Embryonic facial prominence (tissue), 1 donor: ENCODE measurements at regions not wholly inside any gene's neighbourhood (a gene's known extent, or its start where the extent isn't known, plus 50 kb on each side); places are given as distances from the start of the nearest gene placed in this dataset.

Experiments
- DNase-seq: peaks from one replicate; pipeline ENCODE4 v3.0.0-alpha.2; 2016; ENCODE audit errors: extremely low spot score

- DNase-seq = no peak
Observed at GRCh38 chr2:215691346-215691745, 255.5 kb upstream of the FN1 start.

DNA sequence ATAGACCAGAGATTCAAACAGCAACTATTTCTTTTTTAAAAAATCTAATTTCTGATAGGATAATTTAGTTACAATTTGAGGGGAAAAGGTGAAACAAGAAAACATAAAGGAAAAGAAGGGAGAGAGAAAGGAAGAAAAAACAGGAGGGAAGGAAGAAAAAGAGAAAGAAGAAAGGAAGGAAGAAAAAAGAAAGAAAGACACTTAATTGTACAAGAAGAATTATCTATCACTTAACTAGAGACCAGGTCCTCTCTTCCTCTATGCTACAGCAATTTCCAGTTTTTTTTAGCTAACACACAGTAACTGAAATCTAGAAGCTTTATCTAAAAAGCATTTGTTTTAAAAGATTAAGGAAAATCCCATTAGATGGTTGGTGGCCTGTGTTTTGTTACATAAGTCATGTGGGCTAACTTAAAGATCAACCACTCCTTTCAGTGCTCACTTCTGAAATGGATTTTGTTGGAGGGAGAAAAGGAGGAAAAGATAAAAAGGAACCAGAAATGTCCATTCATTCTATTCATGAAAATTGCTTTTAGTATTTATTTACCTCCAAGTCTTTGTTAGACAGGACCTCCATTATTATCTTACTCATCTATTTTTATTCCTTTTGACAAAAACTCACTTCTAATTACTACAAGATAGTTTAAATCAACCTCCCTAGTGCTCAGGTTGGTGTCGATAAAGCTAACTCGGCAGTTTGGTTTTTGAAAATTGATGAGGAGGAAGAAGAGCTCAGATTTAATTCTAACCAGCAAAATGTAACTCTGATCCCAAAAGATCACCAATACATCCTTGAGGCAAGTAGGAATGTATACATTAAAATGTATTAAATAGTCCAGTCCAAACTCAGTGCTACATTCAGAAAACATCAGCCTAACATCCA, 251.5 kb upstream of the FN1 start:
- DNase-seq = no peak

- no peak for DNase-seq
Observed at GRCh38 chr2:215685238-215685990, 249.5 kb upstream of the FN1 start.

DNA sequence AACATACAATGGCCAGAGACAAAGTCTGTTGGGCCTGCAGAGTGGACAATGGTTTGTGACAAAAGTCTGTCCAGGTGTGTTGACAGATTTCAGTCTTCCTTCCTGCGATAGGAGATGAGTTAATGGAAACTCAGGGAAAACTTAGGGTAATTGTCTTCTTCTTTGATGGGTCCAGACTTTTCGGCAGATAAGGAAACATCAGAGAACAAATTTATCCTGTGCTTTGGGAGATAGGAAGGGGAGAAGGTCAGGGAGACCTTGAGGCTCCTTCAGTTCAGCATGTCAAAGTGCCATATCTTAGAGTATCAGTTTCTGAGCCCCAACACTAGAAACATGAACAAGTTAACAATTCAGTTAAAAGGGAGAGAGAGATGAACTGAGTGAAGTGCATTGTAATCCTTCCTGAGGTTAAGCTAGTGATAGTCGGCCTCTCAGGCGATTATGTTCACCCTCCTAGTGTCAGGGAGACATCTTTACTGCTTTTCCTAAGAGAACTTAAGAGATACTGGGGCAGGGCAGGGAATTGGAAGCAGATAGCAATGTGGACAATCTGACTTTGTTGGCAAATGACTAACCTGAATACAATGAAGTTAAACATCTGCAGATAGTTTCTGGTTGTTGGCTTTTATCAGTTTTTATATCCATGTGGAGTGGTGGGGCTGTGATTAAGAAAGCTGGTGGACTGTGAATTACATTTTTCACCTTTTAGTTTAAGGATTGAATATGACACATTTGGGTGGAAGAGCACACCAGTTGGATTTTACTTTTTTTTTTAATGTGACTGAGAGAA, 248.8 kb upstream of the FN1 start:
- DNase-seq = no peak

GRCh38 chr2:215683295-215683694, 247.4 kb upstream of the FN1 start:
- no peak for DNase-seq

GRCh38 chr2:215681799-215682596, 246.1 kb upstream of the FN1 start:
- DNase-seq = no peak

DNA sequence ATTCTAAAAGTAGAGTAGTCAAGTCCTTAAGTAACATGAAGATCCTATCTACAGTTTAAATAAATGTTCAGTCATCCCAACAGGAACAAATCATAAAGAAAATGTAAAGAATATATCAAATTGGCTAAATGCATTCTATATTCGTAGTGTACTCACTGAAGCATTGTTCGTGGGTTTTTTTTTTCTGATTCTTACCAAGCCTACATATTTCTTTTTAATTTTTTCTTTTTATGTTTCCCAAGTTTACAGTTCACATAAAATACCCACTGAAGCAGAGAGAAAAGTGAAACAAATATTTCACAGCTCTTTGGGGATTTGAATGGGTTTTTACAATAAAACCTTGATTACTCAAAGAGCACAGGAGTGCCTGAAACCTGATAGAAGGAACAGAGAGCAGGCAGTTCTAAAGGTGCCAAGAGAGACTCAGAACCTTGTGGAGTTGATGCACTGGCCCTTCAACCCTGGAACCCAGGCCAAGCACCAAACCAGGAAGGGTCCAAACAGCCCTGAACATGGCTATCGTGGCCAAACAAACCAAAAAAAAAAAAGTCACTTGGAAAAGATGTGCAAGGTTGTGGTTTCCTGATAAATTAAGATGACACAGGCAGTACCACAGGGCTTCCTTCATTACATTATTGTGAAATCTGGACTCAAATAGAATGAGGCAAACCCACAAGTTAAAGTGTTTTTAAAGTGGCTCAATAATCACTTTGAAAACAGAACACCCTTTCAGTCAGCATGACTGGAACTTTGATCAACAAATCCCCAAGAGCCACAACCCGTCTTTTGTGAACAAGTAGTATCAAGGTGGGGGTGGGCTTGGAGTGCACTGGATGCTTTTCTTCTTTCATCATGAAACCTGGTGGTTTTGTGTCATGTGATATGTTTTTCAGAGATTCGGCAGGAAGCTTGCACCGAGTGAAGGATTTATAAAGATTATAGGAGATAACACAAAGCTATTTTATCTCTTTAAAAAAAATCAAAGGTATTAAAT, 245.0 kb upstream of the FN1 start:
- DNase-seq = no peak

DNA sequence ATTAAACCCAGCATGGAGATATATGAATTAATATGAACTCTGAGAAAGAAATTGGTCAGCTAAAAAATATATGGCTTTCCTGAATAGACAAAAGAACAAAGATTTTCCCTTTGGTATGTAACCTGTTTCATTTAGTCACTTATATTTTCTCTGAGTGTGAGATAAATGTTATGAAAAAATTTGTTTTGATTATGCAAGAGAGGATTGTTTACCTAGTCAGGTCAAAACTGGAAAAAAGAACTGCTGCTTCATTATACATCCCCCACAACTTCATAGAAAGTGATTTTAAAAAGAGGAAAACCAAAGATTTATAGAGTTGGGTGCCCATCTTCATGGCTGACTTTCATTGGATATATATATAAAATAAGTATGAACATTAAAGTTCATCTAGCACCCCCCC, 242.2 kb upstream of the FN1 start:
- DNase-seq = no peak

GRCh38 chr2:215677481-215677880, 241.6 kb upstream of the FN1 start:
- no peak for DNase-seq

DNA sequence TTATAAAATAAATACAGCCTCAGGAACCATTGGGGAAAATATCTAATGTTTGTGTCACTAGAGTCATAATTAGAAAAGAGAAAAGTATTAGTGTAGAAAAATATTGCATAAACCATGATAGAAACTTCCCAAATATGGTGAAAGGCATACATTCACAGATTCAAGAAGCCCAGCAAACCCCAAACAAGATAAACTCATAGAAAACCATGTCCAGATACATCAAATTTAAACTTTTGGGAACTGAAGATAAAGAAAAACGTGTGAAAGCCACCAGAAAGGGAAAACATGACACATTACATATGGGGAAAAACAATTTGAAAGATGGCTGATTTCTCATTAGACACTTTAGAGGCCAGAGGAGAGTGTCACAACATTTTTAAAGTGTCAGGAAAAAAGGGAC, 236.5 kb upstream of the FN1 start:
- DNase-seq = no peak

DNA sequence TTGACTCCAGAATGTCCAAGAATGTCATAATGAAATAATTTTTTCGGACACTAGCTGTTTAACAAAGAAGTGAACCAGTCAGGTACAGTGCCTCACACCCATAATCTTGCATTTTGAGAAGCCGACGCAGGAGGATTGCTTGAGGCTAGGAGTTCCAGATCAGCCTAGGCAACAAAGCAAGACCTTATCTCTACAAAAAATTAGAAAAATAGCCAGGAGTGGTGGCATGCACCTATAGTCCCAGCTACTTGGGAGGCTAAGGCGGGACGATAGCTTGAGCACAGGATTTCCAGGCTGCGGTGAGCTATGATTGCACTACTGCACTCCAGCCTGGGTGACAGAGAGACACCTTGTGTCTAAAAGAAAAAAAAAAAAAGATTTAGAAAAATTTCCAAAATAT, 235.8 kb upstream of the FN1 start:
- no peak for DNase-seq

GRCh38 chr2:215671244-215671643, 235.4 kb upstream of the FN1 start:
- DNase-seq = no peak

DNA sequence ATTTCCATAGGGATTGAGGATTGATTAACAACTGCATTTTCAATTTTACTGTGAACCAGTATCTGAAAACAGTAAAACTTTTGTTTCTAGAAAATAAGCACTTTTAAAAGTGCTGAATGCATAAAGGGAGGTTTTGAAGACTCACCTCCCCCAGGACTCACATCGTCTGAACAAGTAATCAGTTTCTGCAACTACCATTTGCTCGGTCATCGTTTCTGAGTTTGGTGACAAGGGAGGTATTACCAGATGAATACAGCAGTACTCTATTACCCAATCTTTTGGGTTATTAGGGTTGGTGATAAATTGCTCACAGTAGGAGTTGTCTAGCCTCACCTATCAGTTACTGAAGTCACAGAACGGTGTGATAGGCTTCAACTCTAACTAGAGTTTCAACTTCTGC, 234.5 kb upstream of the FN1 start:
- no peak for DNase-seq

DNA sequence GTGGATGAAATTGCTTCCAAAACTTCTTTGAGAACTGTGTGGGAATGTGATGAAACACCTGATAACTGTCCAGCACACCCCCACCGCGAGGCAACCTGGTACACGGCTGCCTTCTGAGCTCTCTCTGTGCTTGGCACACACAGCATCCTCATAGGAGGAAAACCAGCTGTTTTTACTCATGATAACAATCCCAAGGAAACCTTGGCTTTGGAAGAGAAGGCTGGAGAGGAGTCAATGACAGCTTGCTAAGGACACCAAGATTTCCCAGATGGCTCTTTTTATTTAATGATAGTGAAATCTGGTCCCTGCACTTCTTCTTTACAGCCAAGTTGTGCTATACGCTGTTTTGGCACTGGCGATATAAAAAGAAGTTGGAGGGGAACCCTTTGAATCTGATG, 232.5 kb upstream of the FN1 start:
- DNase-seq = no peak

- DNase-seq = peak; percentile 33
Observed at GRCh38 chr2:215667585-215668377, 231.9 kb upstream of the FN1 start.

DNA sequence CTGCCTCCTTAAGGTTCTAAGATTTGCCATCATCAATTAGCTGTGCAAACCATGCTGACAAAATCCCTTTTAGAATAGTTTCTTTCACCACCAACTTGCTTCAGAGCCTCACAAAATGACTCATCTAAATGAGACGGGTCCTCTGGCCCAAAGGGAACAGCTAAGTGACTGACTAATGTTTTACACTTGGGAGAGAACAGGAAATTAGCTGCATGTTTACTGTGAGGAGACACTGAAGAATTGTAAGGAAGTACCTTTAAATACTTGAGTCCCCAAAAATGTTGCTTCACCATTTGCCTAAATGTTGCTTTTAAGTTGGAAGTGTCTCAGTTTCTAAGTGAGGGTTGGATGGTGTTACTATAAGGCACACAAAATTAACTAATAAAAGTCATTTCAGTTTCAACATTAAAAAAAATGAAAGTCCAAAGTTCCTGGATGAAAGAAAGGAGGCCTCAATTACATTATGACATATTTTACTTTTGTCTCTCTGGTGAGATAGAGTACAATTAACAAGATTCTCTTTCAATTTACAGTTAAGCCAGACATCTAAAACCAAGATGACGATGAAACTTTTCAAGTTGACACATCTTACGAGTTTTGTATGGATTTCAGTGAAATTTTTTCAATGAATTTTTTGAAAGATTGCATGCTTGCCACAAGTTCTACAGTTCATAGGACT, 229.1 kb upstream of the FN1 start:
- DNase-seq = no peak

DNA sequence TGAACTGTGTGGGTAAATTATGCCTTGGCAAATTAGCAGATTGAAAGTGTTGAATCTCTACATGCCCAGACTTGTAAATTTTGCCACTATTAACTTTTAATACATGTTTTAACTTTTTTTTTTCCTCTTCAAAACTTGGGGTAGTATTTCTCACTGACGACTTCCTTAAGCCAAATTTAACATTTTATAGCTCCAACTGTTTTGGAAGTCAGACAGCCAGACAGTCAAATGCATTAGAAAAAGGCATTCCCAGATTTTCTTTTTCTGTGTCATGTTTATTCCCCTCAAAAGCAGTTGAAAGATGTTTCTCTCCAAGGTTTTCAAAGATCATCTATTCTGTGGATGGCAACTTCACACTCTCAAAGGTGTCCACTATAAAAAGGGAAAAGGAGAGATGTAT, 226.8 kb upstream of the FN1 start:
- DNase-seq = no peak

DNA sequence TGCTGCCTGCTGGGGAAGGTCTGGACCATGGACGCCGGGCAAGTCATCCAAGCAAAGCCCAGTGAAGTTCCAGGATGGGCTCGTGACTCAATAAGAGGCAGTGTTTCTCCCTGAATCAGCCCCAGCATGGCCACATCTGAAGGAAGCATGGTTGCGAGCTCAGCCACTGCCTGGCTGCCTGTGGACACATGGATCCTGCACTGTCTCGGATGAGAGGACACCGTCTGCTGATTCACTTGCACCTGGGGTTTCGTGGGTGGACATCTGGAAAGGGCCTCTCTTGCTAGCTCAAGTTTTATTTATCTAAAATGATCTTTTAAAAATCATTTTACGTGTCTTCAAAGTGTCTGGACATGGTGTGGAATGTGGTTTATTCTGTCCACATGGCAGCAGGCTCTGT, 224.8 kb upstream of the FN1 start:
- DNase-seq = no peak

DNA sequence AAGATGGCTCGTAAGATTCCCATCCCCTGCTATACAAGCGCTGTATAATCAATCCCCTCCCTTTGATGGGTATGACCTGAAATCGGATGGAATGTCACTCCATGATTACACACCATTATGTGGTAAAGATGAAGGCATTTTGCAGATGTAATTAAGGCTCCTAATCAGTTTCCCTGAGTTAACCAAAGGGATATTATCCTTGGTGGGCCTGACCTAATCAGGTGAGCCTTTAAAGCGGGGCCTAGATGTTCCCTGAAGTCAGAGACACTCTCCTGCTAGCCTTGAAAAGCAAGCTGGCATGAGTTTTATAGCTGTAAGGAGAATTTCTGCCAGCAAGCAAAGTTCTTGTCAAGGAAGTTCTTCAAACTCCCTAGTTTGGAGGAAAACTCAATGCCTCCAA, 223.8 kb upstream of the FN1 start:
- no peak for DNase-seq
